ENCODE measurements at regions not wholly inside any gene's neighbourhood (a gene's known extent, or its start where the extent isn't known, plus 50 kb on each side); places are given as distances from the start of the nearest gene placed in this dataset.

DNA sequence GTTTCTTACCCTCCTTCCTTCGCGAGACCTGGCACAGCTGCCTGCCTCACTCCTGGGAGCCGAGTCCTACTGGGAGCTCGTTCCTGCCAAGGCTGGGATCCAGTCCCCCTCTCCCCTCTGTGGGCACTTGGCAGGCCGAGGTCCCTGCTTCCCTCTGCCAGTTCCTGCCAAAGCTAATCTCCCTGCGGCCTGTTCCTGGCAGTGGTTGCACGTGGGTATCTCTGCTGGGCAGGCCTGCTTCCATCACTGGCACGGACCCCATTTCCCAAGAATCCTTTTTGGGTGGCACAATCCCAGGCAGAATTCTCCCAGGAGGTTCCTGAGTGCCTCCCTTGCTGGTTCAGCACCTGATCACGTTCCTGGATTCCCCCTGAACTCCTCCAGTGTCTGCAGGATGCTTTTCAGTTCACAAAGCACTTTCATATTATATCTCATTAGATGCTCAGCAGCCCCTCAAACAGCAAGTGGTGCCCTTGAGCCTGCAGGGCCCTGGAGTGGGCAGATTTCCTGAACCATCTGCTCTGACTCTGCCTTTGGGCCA is 96.5 kb downstream of the RRM1 start:
- WGBS, 3 donors = 35 to 51% (median 37%) methylated on average over 5 to 9 of the region's 9 CpGs
- ATAC-seq (peak in 2 of 4 donors; percentile 22 to 34), DNase-seq (no peak)
- peak overlapping the region; percentile 80 for H3K27ac ChIP-seq
- no peaks in the 10 kb centered on the region for H3K36me3 ChIP-seq (ENCODE audit: insufficient read depth in 1 of 2, low read depth in 1 of 2)
- H3K4me3 ChIP-seq = peak overlapping the region; percentile 11
- no peaks in the 10 kb centered on the region for H3K9me3 ChIP-seq
- H3K27me3 ChIP-seq (ENCODE audit: insufficient read depth in 3 of 3, low read length in 2 of 3) = no peaks in the 10 kb centered on the region
- H3K4me1 ChIP-seq = peaks cover 12% of the 10 kb centered on the region
- TF ChIP-seq, protein P1, sequence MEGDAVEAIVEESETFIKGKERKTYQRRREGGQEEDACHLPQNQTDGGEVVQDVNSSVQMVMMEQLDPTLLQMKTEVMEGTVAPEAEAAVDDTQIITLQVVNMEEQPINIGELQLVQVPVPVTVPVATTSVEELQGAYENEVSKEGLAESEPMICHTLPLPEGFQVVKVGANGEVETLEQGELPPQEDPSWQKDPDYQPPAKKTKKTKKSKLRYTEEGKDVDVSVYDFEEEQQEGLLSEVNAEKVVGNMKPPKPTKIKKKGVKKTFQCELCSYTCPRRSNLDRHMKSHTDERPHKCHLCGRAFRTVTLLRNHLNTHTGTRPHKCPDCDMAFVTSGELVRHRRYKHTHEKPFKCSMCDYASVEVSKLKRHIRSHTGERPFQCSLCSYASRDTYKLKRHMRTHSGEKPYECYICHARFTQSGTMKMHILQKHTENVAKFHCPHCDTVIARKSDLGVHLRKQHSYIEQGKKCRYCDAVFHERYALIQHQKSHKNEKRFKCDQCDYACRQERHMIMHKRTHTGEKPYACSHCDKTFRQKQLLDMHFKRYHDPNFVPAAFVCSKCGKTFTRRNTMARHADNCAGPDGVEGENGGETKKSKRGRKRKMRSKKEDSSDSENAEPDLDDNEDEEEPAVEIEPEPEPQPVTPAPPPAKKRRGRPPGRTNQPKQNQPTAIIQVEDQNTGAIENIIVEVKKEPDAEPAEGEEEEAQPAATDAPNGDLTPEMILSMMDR (IDR thresholded peaks at IDR 0.05) = no peak
- intact Hi-C loops (cut with DNase I) = loop anchor here in 1 of 2 donors (5.0 kb wide), 1 partner anchor 301 kb away; no protein-coding TSS in a partner anchor

GRCh38 chr11:4190519-4190918 is 95.9 kb downstream of the RRM1 start:
- no peak for DNase-seq
- TF ChIP-seq, protein P1 (IDR thresholded peaks at IDR 0.05) = no peak
- WGBS, 3 donors = 30 to 54% (median 42%) methylated on average over 8 of the region's 8 CpGs
- H3K9me3 ChIP-seq = no peaks in the 10 kb centered on the region
- H3K27ac ChIP-seq = peak overlapping the region; percentile 80
- ATAC-seq = peak in 1 of 4 donors; percentile 10
- no peaks in the 10 kb centered on the region for H3K27me3 ChIP-seq (ENCODE audit: insufficient read depth in 3 of 3, low read length in 2 of 3)
- peaks cover 12% of the 10 kb centered on the region for H3K4me1 ChIP-seq
- no peaks in the 10 kb centered on the region for H3K36me3 ChIP-seq (ENCODE audit: insufficient read depth in 1 of 2, low read depth in 1 of 2)
- peak overlapping the region; percentile 11 for H3K4me3 ChIP-seq
- intact Hi-C loops (cut with DNase I) = loop anchor here in 1 of 2 donors (5.0 kb wide), 1 partner anchor 302 kb away; no protein-coding TSS in a partner anchor

- Histone ChIP-seq H3K4me1 (peaks cover 12% of the 10 kb centered on the region), H3K36me3 (ENCODE audit: insufficient read depth in 1 of 2, low read depth in 1 of 2) (no peaks in the 10 kb centered on the region), H3K9me3 (no peaks in the 10 kb centered on the region), H3K4me3 (no peak overlapping the region), H3K27me3 (ENCODE audit: insufficient read depth in 3 of 3, low read length in 2 of 3) (no peaks in the 10 kb centered on the region), H3K27ac (peak overlapping the region; percentile 80)
- TF ChIP-seq, protein P1 (IDR thresholded peaks at IDR 0.05) = no peak
- ATAC-seq (peak in 2 of 4 donors; percentile 25 to 76), DNase-seq (no peak)
- WGBS, 3 donors = 21 to 44% (median 32%) methylated on average over 2 of the region's 2 CpGs
- intact Hi-C loops (cut with DNase I) = loop anchor here in 1 of 2 donors (5.0 kb wide), 1 partner anchor 302 kb away; no protein-coding TSS in a partner anchor
These were observed 95.5 kb downstream of the RRM1 start for GRCh38 chr11:4190098-4190497.

All from psoas muscle (tissue), 7 donors.